Activated CD4-positive, alpha-beta T cell treated with anti-CD3 and anti-CD28 coated beads, Interleukin-2, amount 50 U/mL, for 24 hours (primary cell): ENCODE measurements at regions not wholly inside any gene's neighbourhood (a gene's known extent, or its start where the extent isn't known, plus 50 kb on each side); places are given as distances from the start of the nearest gene placed in this dataset.

Experiments
- DNase-seq, 2 donors: peaks; one replicate each; pipeline ENCODE4 v3.0.0-alpha.2; 2020; ENCODE audit warnings: low read depth in 1 of 2, low spot score in 1 of 2

GRCh38 chr7:46220066-46220630, 299.1 kb upstream of the IGFBP3 start:
- no peak for DNase-seq

GRCh38 chr7:46218461-46219200, 297.6 kb upstream of the IGFBP3 start:
- DNase-seq: no peak

GRCh38 chr7:46215987-46216567, 295.0 kb upstream of the IGFBP3 start:
- DNase-seq: no peak

GRCh38 chr7:46214526-46214925, 293.5 kb upstream of the IGFBP3 start:
- no peak for DNase-seq

GRCh38 chr7:46213154-46213537, 292.1 kb upstream of the IGFBP3 start:
- DNase-seq: no peak

- DNase-seq: no peak
Observed at GRCh38 chr7:46212425-46213153, 291.5 kb upstream of the IGFBP3 start.

- DNase-seq: no peak
Observed at GRCh38 chr7:46210467-46210866, 289.4 kb upstream of the IGFBP3 start.

- DNase-seq: no peak
Observed at GRCh38 chr7:46209611-46210388, 288.7 kb upstream of the IGFBP3 start.

GRCh38 chr7:46208635-46209525, 287.8 kb upstream of the IGFBP3 start:
- DNase-seq: no peak

GRCh38 chr7:46207931-46208634, 287.0 kb upstream of the IGFBP3 start:
- DNase-seq: no peak

GRCh38 chr7:46206476-46207060, 285.5 kb upstream of the IGFBP3 start:
- DNase-seq: no peak

- no peak for DNase-seq
Observed at GRCh38 chr7:46205478-46205877, 284.4 kb upstream of the IGFBP3 start.

GRCh38 chr7:46203926-46204325, 282.9 kb upstream of the IGFBP3 start:
- DNase-seq: no peak

- no peak for DNase-seq
Observed at GRCh38 chr7:46202379-46202778, 281.3 kb upstream of the IGFBP3 start.

- no peak for DNase-seq
Observed at GRCh38 chr7:46201961-46202360, 280.9 kb upstream of the IGFBP3 start.

- no peak for DNase-seq
Observed at GRCh38 chr7:46198701-46199100, 277.6 kb upstream of the IGFBP3 start.

- DNase-seq: no peak
Observed at GRCh38 chr7:46197785-46198540, 276.9 kb upstream of the IGFBP3 start.

GRCh38 chr7:46195934-46196333, 274.9 kb upstream of the IGFBP3 start:
- no peak for DNase-seq

GRCh38 chr7:46192271-46192670, 271.2 kb upstream of the IGFBP3 start:
- no peak for DNase-seq
